Activated CD4-positive, alpha-beta T cell treated with anti-CD3 and anti-CD28 coated beads, Interleukin-10, Interleukin-2, amounts not matched to agents 100 ng/mL and 50 ng/mL, durations not matched to agents 16 hours and 8 hours (primary cell): ENCODE measurements at regions not wholly inside any gene's neighbourhood (a gene's known extent, or its start where the extent isn't known, plus 50 kb on each side); places are given as distances from the start of the nearest gene placed in this dataset.
A peak's percentile ranks its signal among the peaks of the same experiment; 100 is the strongest.
"Not testable (repeated sequence)": the region's sequence is repeated elsewhere in the genome, so short reads cannot be mapped to it uniquely, and the experiment has no call there.

Source experiments
- DNase-seq: peaks from one replicate; pipeline ENCODE4 v3.0.0-alpha.2; 2020

- DNase-seq, result no peak
These were observed 108.7 kb upstream of the CD82 start for GRCh38 chr11:44456544-44457300.

DNA sequence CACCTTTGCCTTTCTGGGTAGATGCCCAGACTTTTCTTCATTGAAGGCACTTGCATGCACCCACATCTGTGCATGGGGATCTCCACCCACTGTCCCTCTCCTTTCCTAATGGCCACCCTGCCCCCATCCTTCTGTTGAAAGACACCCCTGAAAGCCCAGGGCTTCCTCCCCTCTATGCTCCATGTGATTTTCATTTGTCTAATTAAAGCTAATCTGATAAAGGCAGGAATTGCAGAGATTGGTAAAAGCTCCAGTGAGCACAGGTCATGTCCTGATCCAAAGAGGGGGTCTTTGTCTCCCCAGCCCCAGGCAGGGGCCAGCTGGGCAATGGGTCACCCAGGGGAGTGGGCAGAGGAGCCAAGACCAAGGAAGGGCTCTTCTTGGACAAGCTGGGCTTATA is 107.6 kb upstream of the CD82 start:
- DNase-seq, result no peak

- no peak for DNase-seq
These were observed 101.7 kb upstream of the CD82 start for GRCh38 chr11:44463751-44464150.

- no peak for DNase-seq
These were observed 100.7 kb upstream of the CD82 start for GRCh38 chr11:44464741-44465140.

DNA sequence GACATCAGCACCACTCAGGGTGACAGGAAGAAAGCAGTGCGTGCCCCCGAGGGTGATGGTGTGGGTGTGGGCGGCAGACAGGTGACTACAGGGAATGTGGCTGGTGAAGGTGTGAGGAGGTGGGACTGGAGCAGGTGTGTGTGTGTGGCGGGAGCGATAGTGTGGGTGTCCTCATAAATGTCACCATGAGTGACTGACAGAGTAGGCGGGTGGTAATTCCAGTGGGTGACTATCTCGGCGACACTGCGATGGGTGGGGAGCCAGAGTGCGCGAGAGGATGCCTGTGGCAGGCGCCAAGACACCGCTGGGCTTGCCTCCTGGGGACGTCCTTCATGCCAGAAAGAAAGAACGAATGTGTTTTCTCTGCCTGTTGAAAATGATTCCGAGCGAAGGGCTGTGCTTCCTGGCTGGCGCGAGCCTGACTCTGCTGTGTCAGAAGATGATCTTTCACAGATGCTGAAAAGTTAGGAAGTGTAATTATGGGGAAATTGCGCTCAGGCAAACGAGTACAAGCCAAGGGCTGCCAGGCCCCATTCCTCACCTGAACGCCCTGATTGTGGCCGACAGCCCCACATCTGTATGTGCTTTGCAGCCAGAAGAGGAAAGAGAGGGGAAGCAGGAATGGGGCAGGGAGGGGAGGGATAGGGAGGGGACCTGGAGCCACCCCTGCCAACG is 98.8 kb upstream of the CD82 start:
- DNase-seq, result no peak

DNA sequence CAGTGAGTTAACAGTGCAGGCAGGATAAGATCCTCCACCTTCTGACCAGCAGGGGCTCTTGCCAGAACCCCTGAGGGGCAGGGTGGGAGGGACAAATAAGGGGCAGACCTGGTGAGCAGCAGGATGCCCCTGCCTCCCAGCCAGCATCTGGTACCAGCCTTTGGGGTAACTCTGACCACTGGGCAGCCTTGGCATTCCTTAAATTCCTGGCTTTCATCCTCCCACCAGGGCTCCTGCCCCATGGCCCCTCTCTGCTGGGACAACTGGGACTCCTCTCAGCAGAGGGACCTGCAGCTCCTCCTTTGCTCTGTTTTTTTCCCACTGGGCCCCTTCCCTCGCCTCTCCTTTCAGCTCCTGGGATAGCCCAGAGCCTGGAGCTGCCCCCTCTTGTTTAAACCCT is 98.0 kb upstream of the CD82 start:
- no peak for DNase-seq

DNA sequence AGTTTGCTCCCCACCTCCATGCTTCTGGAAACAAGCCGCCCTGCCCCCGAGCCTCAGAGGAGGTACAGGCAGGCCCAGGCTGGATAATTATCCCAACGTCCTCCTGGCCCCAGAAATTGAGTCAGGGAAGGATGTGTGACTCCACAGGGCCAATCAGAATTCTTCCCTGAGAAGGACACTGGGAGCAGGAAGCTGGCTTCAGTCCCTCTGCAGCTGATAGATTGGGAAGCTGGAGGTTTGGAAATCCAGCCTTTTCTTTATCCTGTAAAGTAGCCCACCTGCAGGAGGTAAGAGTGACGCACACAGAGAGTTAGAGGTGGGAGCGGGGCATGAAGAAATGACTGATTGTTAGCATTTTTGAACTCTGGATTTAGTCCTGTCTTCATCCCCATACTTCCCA is 97.5 kb upstream of the CD82 start:
- no peak for DNase-seq

GRCh38 chr11:44468345-44468988 is 97.0 kb upstream of the CD82 start:
- DNase-seq, result no peak

DNA sequence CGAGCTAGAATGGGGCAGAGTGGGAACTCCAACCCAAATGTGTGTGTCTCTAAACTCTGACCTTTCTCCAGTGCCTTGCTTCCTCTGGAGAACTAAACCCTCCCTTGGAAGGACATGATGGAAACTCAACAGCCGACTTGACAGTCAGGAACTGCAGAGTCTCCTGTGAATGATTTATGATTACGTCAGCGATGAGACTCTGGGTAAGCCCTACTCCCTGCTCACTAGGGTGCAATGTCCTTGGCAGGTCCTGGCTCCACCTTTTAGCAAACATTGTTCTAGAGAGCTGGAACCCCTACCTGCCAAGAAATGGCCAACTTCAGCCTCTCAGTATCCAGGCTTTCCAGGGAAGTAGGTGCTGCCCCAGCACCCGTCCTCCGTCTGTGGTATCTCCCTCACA is 96.1 kb upstream of the CD82 start:
- no peak for DNase-seq

DNA sequence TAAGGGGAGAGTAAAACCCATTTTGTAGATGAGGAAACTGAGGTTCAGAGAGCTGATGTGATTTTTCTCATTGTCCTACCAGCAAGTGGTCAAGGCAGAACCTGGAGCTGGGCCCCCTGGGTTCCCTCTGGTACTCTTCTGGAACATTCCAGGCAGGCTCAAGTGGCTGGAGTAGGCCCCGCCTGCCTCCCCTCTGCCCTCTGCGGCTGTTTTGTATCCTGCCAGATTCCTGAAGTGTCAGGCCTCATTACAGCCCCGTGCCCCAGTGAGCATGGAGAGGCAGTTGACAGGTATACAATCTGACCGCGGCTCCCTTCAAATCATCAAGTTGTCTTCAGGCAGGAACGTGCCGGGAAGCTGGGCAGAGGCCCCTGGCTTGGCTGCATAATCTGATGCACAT is 94.6 kb upstream of the CD82 start:
- DNase-seq, result no peak

GRCh38 chr11:44471603-44472002 is 93.9 kb upstream of the CD82 start:
- no peak for DNase-seq

GRCh38 chr11:44472916-44473315 is 92.5 kb upstream of the CD82 start:
- no peak for DNase-seq

GRCh38 chr11:44474702-44475101 is 90.8 kb upstream of the CD82 start:
- DNase-seq, result no peak

GRCh38 chr11:44475114-44475686 is 90.3 kb upstream of the CD82 start:
- no peak for DNase-seq

DNA sequence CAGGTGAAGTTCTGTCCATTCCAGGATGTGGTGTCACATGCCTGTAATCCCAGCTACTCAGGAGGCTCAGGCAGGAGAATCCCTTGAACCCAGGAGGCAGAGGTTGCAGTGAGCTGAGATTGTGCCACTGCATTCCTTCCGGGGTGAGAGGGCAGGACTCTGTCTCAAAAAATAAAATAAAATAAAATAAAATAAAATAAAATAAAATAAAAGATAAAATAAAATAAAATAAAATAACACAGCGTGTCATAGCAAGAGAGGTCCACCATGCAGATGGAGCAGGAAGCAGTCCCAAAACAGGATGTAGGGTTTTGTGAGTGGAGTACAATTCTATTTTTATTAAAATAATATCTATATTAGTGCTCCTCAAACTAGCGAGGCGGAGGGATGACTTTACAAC is 83.1 kb upstream of the CD82 start:
- not testable (repeated sequence) for DNase-seq

- peak; percentile 4 for DNase-seq
These were observed 81.4 kb upstream of the CD82 start for GRCh38 chr11:44483919-44484610.

DNA sequence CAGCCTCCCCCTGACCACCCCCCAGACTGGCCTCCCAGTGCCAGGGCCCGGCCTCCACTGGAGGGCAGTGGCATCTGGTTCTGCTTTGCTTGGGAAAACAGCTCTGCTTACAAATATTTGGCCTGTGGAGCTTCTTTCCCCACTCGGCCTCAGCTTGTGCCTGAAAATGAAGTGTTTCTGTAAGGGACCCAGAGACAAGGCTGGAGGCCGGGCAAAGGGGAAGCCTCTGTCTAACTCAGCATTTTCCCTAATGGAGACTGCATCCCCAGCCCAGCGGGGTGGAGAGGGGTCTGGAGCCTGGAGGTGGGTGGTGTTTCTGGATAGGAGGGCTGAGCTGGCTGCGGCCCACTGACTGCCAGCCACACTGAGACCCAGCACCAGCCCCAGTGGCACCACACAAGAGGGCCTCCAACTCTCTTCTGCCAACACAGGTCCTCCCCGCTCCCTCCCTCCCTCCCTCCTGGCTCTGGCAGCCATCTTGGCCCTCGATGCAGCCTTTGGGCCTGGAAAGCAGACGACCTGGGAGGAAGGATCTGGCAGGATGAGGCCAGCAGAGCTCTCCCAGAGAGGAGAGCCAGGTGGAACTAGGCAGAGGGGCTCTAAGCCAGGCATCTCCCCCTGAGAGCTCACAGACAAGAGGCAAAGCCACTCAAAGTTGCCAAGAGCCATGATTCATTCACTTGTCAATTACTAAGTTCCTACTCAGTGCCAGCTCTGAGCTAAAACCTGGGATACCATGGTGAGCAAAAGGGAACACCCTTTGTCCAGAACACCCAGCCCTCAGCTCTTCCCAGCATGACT is 77.1 kb upstream of the CD82 start:
- no peak for DNase-seq

- no peak for DNase-seq
These were observed 72.1 kb upstream of the CD82 start for GRCh38 chr11:44493383-44493782.

- no peak for DNase-seq
These were observed 71.5 kb upstream of the CD82 start for GRCh38 chr11:44493930-44494329.

- DNase-seq, result no peak
These were observed 70.7 kb upstream of the CD82 start for GRCh38 chr11:44494785-44495184.

- no peak for DNase-seq
These were observed 69.1 kb upstream of the CD82 start for GRCh38 chr11:44496391-44496790.

- DNase-seq, result no peak
These were observed 67.2 kb upstream of the CD82 start for GRCh38 chr11:44498089-44498871.
